Activated CD4-positive, alpha-beta memory T cell treated with anti-CD3 and anti-CD28 coated beads, Interleukin-2, amount 10 ng/mL, durations not matched to agents 7 days and 5 days (primary cell): ENCODE measurements at regions not wholly inside any gene's neighbourhood (a gene's known extent, or its start where the extent isn't known, plus 50 kb on each side); places are given as distances from the start of the nearest gene placed in this dataset.

Experiments used
- CTCF ChIA-PET: fragments of 350-600 bp; sonication (Branson Sonifier 250); formaldehyde crosslinking; loops from one replicate; lab custom pipeline; 2021; ENCODE audit warnings: antibody characterized with exemption, inconsistent platforms; lab: Charles Lee
- POLR2A ChIA-PET: fragments of 350-600 bp; sonication (Branson Sonifier 250); formaldehyde crosslinking; loops from one replicate; lab custom pipeline; 2021; ENCODE audit warnings: antibody characterized with exemption; lab: Charles Lee
- DNase-seq: peaks from one replicate; pipeline ENCODE4 v3.0.0-alpha.2; 2020
- H3K27ac Mint-ChIP-seq: one replicate; pipeline ENCODE4 v1.8.0; 2021; ENCODE audit warnings: mild to moderate bottlenecking, mixed read lengths
- H3K27me3 Mint-ChIP-seq: one replicate; pipeline ENCODE4 v1.8.0; 2021; ENCODE audit warnings: mixed read lengths
- H3K36me3 Mint-ChIP-seq: one replicate; pipeline ENCODE4 v1.8.0; 2021; ENCODE audit warnings: low read depth, mixed read lengths
- H3K4me1 Mint-ChIP-seq: one replicate; pipeline ENCODE4 v1.8.0; 2021; ENCODE audit warnings: mixed read lengths
- H3K4me3 Mint-ChIP-seq: one replicate; pipeline ENCODE4 v1.8.0; 2021; ENCODE audit warnings: mild to moderate bottlenecking, mixed read lengths
- H3K9me3 Mint-ChIP-seq: one replicate; pipeline ENCODE4 v1.8.0; 2021; ENCODE audit warnings: mixed read lengths

DNA sequence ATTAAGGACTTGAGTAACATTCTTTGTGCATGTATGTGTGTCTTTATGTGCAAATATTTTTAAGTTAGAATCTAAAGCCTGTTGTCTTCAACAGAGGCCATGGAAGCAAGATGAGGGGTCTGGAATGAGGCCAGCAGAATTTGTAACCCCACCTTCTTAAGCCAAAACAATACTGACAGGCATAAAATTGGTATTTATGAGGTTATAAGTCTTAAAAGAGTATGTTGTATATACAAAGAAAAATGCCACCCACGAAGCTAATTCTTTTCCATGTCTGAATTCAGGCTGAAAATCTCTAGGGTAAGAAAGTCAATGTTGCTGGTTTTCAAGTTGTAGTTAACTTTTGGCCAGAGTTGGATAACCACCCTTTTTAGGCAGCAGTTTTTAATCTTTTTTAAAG lies 86.2 kb upstream of the TMTC1 start:
- no peak for DNase-seq
- Mint-ChIP-seq H3K36me3 (no peaks in the 10 kb centered on the region), H3K4me3 (no peak overlapping the region), H3K4me1 (no peaks in the 10 kb centered on the region), H3K9me3 (peaks cover 6% of the 10 kb centered on the region), H3K27me3 (no peaks in the 10 kb centered on the region), H3K27ac (no peak overlapping the region)
- ChIA-PET POLR2A (no interaction called here), CTCF (no interaction called here)

DNA sequence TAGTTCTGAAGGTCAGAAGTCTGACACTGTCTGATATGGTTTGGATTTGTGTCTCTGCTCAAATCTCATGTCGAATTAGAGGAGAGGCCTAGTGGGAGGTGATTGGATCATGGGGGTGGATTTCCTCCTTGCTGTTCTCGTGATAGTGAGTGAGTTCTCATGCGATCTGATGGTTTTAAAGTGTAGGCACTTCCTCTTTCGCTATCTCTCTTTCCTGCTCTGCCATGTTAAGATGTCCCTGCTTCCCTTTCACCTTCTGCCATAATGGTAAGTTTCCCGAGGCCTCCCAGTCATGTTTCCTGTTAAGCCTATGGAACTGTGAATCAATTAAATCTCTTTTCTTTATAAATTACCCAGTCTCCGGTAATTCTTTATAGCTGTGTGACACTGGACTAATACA lies 84.1 kb upstream of the TMTC1 start:
- H3K27ac Mint-ChIP-seq: no peak overlapping the region
- no peaks in the 10 kb centered on the region for H3K36me3 Mint-ChIP-seq
- no peaks in the 10 kb centered on the region for H3K4me1 Mint-ChIP-seq
- H3K4me3 Mint-ChIP-seq: no peak overlapping the region
- POLR2A ChIA-PET: no interaction called here
- CTCF ChIA-PET: no interaction called here
- no peak for DNase-seq
- H3K27me3 Mint-ChIP-seq: no peaks in the 10 kb centered on the region
- H3K9me3 Mint-ChIP-seq: peaks cover 6% of the 10 kb centered on the region

DNA sequence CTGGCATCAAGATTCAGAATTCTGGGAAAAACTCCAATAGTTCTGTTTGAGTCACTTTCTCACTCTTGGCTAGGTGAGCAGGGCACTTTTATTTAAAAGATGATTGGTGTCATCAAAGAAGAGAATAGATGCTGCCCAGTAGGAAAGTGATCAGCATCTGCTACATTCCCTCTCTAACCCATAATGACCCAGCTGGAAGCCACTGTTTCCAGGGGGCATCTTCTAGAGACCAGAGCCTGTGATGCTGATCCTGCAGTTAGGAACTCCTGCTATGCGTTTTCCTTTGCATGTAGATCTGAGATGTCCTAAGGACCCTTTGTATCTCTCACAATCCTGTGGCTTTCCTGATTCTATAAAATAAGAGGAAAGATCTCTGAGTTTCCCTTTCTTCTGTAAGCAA lies 79.9 kb upstream of the TMTC1 start:
- no peaks in the 10 kb centered on the region for H3K36me3 Mint-ChIP-seq
- CTCF ChIA-PET: no interaction called here
- POLR2A ChIA-PET: no interaction called here
- no peak overlapping the region for H3K4me3 Mint-ChIP-seq
- no peaks in the 10 kb centered on the region for H3K4me1 Mint-ChIP-seq
- no peak overlapping the region for H3K27ac Mint-ChIP-seq
- no peaks in the 10 kb centered on the region for H3K27me3 Mint-ChIP-seq
- no peaks in the 10 kb centered on the region for H3K9me3 Mint-ChIP-seq
- DNase-seq: no peak

DNA sequence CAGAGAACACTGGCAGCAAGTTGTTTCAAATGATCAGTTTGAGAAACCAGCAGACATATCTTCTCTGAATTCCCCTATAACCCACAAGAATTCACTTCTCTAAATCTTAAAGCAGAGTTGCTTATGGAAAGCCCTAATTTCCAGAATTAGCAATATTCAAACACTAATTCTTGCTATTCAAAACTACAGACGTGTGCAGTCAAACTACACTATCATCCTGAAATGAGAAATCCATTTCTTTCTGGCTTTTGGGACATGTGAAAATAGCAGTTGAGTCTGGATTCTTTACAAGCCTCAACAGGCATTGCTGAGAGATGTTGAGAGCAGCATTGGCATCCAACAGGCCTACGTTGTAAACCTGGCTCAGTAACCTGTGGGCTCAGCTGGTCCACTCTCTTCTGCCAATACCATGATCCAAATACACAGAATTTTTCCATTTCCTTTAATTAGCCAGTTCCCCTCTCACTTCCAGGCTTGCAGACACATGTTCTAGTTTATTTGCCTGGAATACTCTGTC lies 74.6 kb upstream of the TMTC1 start:
- H3K27me3 Mint-ChIP-seq: no peaks in the 10 kb centered on the region
- no peak overlapping the region for H3K4me3 Mint-ChIP-seq
- H3K4me1 Mint-ChIP-seq: no peaks in the 10 kb centered on the region
- H3K9me3 Mint-ChIP-seq: no peaks in the 10 kb centered on the region
- ChIA-PET POLR2A (no interaction called here), CTCF (no interaction called here)
- H3K27ac Mint-ChIP-seq: no peak overlapping the region
- DNase-seq: no peak
- H3K36me3 Mint-ChIP-seq: no peaks in the 10 kb centered on the region

DNA sequence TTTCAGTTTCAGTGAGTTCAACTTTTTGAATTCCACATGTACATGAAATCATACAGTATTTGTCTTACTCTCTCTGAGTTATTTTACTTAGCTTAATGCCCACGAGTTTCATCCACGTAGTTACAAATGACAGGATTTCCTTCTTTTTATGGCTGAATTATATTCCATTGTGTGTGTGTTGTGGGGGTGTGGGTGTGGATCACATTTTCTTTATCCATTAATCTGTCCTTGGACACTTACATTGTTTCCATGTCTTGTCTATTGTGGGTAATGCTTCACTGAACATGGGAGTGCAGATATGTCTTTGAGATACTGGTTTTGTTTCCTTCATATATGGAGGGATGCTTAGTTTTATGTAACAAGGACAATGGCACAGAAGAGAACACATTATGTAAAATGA lies 63.5 kb upstream of the TMTC1 start:
- ChIA-PET POLR2A (no interaction called here), CTCF (no interaction called here)
- H3K27ac Mint-ChIP-seq: no peak overlapping the region
- no peak for DNase-seq
- no peaks in the 10 kb centered on the region for H3K4me1 Mint-ChIP-seq
- no peak overlapping the region for H3K4me3 Mint-ChIP-seq
- H3K36me3 Mint-ChIP-seq: no peaks in the 10 kb centered on the region
- no peaks in the 10 kb centered on the region for H3K27me3 Mint-ChIP-seq
- H3K9me3 Mint-ChIP-seq: peaks cover 2% of the 10 kb centered on the region

DNA sequence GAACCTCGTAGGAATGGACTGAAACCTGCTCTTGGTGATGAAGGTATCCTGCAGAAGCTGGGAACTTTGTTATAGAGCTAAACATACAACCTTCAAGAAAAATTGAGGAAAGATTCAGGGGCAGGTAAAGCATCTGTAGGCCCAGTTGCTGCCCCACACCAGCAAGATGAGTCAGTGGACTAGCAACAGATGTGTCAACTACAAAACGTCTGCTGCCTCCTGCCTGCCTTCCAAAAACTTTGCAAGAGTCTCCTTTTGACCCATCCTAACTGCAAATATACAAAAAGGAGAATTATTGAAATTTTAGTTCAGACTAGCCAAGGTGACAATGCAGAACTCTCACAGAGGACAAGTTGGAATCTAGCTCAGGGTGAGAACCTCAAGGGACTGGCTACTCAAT lies 60.9 kb upstream of the TMTC1 start:
- no peaks in the 10 kb centered on the region for H3K27me3 Mint-ChIP-seq
- H3K27ac Mint-ChIP-seq: no peak overlapping the region
- ChIA-PET POLR2A (no interaction called here), CTCF (no interaction called here)
- H3K36me3 Mint-ChIP-seq: no peaks in the 10 kb centered on the region
- DNase-seq: no peak
- H3K4me1 Mint-ChIP-seq: no peaks in the 10 kb centered on the region
- no peak overlapping the region for H3K4me3 Mint-ChIP-seq
- peaks cover 5% of the 10 kb centered on the region for H3K9me3 Mint-ChIP-seq

DNA sequence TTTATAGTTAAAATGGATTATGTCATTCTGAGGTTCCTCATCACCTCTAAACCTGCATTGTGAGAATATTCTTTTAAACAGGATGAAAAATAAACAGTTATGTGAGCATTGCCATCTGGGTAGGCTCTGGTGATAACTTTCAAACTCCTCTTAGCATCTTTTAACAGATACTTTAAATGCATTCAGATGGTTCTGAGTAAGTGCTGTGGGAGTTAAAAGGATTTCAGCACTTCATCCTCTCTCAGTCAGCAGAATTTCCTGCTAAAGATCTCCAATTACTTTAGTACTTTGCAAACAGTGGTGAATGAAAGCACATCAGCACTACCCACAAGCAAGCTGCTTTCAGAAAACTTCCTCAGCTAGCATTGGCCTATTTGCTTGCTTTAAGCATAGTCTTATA lies 59.3 kb upstream of the TMTC1 start:
- H3K27me3 Mint-ChIP-seq: no peaks in the 10 kb centered on the region
- H3K36me3 Mint-ChIP-seq: no peaks in the 10 kb centered on the region
- H3K4me3 Mint-ChIP-seq: no peak overlapping the region
- DNase-seq: no peak
- ChIA-PET POLR2A (no interaction called here), CTCF (no interaction called here)
- H3K27ac Mint-ChIP-seq: no peak overlapping the region
- no peaks in the 10 kb centered on the region for H3K4me1 Mint-ChIP-seq
- peaks cover 12% of the 10 kb centered on the region for H3K9me3 Mint-ChIP-seq

DNA sequence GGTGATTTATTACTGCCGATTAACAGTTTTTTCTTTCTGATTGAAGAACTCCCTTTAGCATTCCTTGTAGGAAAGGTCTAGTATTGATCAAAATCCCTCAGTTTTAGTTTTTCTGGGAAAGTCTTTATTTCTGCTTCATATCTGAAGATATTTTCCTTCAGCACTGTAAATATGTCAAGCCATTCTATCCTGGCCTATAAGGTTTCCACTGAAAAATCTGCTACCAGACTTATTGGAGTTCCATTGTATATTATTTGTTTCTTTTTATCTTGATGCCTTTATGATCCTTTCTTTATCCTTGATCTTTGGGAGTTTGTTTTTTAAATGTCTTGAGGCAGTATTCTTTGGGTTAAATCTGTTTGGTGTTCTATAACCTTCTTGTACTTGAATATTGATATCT lies 55.0 kb upstream of the TMTC1 start:
- ChIA-PET POLR2A (no interaction called here), CTCF (no interaction called here)
- H3K9me3 Mint-ChIP-seq: peaks cover 17% of the 10 kb centered on the region
- H3K27me3 Mint-ChIP-seq: no peaks in the 10 kb centered on the region
- H3K36me3 Mint-ChIP-seq: no peaks in the 10 kb centered on the region
- H3K4me3 Mint-ChIP-seq: no peak overlapping the region
- no peak for DNase-seq
- H3K4me1 Mint-ChIP-seq: no peaks in the 10 kb centered on the region
- H3K27ac Mint-ChIP-seq: no peak overlapping the region
